Sigmoid colon (tissue), 3 donors: ENCODE measurements at regions not wholly inside any gene's neighbourhood (a gene's known extent, or its start where the extent isn't known, plus 50 kb on each side); places are given as distances from the start of the nearest gene placed in this dataset.

Source experiments
- CTCF ChIP-seq, 4 experiments: fragments of 450-650 bp in 3 of 4; fragments of 200-600 bp in 1 of 4; IDR thresholded peaks; one replicate each; pipeline ENCODE4 v1.5.1; 2016 to 2019; ENCODE audit warnings: antibody characterized with exemption in 4 of 4, mild to moderate bottlenecking in 3 of 4, moderate library complexity in 2 of 4
- POLR2A ChIP-seq, 2 donors: fragments of 450-650 bp; IDR thresholded peaks; one replicate each; pipeline ENCODE4 v1.6.1; 2016; ENCODE audit warnings: antibody characterized with exemption in 2 of 2, mild to moderate bottlenecking in 2 of 2, moderate library complexity in 2 of 2

GRCh38 chr12:31790759-31791158 lies 61.9 kb upstream of the AMN1 start:
- TF ChIP-seq CTCF (IDR thresholded peaks at IDR 0.05) (no peak), POLR2A (IDR thresholded peaks at IDR 0.05) (no peak)
